ENCODE measurements at regions not wholly inside any gene's neighbourhood (a gene's known extent, or its start where the extent isn't known, plus 50 kb on each side); places are given as distances from the start of the nearest gene placed in this dataset.

DNA sequence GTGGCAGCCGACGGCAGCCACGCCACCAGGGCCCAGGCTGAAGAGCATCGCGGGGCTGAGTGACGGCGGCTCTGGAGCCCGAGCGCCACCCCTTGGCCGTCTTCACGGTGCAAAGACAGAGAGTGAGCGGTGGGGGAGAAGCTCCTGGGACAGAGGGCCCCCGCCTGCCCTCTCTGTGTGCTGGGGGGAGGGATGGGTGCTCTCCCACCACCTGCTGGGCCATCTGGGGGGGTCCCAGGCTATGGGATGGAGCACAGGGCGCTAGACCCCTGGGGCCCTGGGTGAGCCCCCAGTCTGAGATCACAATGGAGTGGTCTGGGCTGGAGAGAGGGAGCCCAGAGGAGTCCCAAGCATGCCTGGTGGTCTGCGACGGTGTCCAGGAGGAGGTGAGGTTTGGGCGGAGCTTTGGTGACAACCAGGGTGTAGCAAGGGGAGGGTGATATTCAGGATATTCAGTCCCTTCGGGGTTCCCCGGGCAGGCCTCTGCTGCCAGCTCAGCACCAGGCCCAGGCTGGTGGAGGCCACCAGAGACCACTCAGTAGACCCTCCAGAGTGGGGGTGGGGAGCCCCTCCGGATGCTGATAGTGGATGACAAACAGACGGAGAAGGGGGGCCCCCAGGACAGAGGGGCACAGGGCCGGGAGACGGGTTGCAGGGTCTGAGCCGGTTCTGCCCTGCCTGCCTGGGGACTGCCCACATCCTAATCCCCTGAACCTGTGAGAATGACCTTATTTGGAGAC, 78.1 kb upstream of the PRR5 start:
- peaks cover 5% of the 10 kb centered on the region for H3K4me1 ChIP-seq
- H3K36me3 ChIP-seq: no peaks in the 10 kb centered on the region
- peaks cover 31% of the 10 kb centered on the region for H3K27me3 ChIP-seq
- TF ChIP-seq POLR2A (IDR thresholded peaks at IDR 0.05): no peak
- no peak for TF ChIP-seq POLR2AphosphoS5 (IDR thresholded peaks at IDR 0.05)
- TF ChIP-seq EP300 (IDR thresholded peaks at IDR 0.05): no peak
- TF ChIP-seq, protein P1, sequence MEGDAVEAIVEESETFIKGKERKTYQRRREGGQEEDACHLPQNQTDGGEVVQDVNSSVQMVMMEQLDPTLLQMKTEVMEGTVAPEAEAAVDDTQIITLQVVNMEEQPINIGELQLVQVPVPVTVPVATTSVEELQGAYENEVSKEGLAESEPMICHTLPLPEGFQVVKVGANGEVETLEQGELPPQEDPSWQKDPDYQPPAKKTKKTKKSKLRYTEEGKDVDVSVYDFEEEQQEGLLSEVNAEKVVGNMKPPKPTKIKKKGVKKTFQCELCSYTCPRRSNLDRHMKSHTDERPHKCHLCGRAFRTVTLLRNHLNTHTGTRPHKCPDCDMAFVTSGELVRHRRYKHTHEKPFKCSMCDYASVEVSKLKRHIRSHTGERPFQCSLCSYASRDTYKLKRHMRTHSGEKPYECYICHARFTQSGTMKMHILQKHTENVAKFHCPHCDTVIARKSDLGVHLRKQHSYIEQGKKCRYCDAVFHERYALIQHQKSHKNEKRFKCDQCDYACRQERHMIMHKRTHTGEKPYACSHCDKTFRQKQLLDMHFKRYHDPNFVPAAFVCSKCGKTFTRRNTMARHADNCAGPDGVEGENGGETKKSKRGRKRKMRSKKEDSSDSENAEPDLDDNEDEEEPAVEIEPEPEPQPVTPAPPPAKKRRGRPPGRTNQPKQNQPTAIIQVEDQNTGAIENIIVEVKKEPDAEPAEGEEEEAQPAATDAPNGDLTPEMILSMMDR (IDR thresholded peaks at IDR 0.05): no peak
- 63% methylated on average over 11 of the region's 24 CpGs for WGBS
- H3K4me3 ChIP-seq: no peak overlapping the region
- H3K27ac ChIP-seq: no peak overlapping the region
- H3K9me3 ChIP-seq: no peaks in the 10 kb centered on the region
- DNase-seq (ENCODE audit: low spot score in 2 of 2): no peak

- WGBS: 92% methylated on average over 7 of the region's 11 CpGs
- Histone ChIP-seq H3K27ac (no peak overlapping the region), H3K4me3 (no peak overlapping the region), H3K4me1 (peaks cover 5% of the 10 kb centered on the region), H3K36me3 (no peaks in the 10 kb centered on the region), H3K27me3 (peaks cover 35% of the 10 kb centered on the region), H3K9me3 (no peaks in the 10 kb centered on the region)
- no peak for DNase-seq (ENCODE audit: low spot score in 2 of 2)
- TF ChIP-seq EP300 (IDR thresholded peaks at IDR 0.05): no peak
- TF ChIP-seq POLR2A (IDR thresholded peaks at IDR 0.05): no peak
- no peak for TF ChIP-seq POLR2AphosphoS5 (IDR thresholded peaks at IDR 0.05)
- TF ChIP-seq, protein P1 (IDR thresholded peaks at IDR 0.05): no peak
Measured at GRCh38 chr22:44622679-44623078, 79.3 kb upstream of the PRR5 start.

DNA sequence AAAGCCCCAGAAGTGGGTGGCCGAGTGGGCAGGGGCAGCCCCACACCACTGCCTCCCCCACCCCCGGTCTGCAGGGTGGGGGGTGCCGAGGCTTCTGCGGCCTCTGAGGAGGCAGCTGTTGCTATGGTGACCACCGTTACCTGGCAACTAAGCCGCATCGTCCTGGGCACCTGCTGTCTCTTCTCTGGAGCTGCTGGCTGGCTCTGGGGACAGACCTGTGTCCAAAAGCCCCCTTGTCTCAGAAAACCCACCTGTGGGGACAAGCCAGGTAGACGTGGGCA, 79.9 kb upstream of the PRR5 start:
- Histone ChIP-seq H3K4me3 (no peak overlapping the region), H3K9me3 (no peaks in the 10 kb centered on the region), H3K4me1 (peaks cover 5% of the 10 kb centered on the region), H3K27ac (no peak overlapping the region), H3K36me3 (no peaks in the 10 kb centered on the region), H3K27me3 (peaks cover 33% of the 10 kb centered on the region)
- DNase-seq (ENCODE audit: low spot score in 2 of 2): no peak
- no peak for TF ChIP-seq EP300 (IDR thresholded peaks at IDR 0.05)
- no peak for TF ChIP-seq POLR2A (IDR thresholded peaks at IDR 0.05)
- TF ChIP-seq, protein P1 (IDR thresholded peaks at IDR 0.05): no peak
- TF ChIP-seq POLR2AphosphoS5 (IDR thresholded peaks at IDR 0.05): no peak
- WGBS: 38% methylated on average over 7 of the region's 8 CpGs

DNA sequence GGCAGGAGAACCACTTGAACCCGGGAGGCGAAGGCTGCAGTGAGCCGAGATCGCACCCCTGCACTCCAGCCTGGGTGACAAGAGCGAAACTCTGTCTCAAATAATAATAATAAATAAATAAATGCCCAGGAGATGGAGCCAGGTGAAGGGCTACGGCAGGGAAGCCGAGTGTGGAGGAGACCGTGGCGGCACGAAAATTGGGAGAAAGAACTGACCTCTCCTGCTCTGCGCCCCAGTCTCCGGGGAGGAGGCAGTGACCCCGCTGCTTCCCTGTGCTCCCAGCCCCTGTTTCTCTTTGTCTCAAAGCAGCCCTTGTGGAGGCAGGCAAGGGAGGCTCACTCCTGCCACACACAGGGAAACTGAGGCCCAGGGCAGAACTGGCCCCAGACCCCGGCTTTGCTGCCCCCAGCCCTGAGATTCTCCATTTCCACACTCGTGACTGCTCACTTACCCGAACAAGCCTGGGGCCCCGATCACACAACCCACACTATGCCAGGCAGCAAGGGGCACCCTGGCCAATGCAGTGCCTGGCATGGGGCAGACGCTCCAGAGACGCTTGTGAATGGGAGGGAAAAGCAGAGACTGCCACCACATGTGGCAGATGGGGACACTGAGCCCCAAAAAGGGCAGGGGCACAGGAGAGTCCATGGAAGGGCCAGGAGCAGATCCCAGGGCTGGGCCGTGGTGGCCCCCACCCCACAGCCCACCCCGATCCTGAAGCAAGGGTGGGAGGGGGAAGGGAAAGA, 80.4 kb upstream of the PRR5 start:
- H3K4me1 ChIP-seq: peaks cover 5% of the 10 kb centered on the region
- no peaks in the 10 kb centered on the region for H3K9me3 ChIP-seq
- peaks cover 28% of the 10 kb centered on the region for H3K27me3 ChIP-seq
- TF ChIP-seq POLR2A (IDR thresholded peaks at IDR 0.05): no peak
- no peak for TF ChIP-seq EP300 (IDR thresholded peaks at IDR 0.05)
- no peak for TF ChIP-seq POLR2AphosphoS5 (IDR thresholded peaks at IDR 0.05)
- TF ChIP-seq, protein P1 (IDR thresholded peaks at IDR 0.05): no peak
- no peak for DNase-seq (ENCODE audit: low spot score in 2 of 2)
- 95% methylated on average over 13 of the region's 21 CpGs for WGBS
- H3K27ac ChIP-seq: no peak overlapping the region
- H3K4me3 ChIP-seq: no peak overlapping the region
- no peaks in the 10 kb centered on the region for H3K36me3 ChIP-seq

GRCh38 chr22:44620841-44621257, 81.2 kb upstream of the PRR5 start:
- Histone ChIP-seq H3K4me3 (no peak overlapping the region), H3K9me3 (no peaks in the 10 kb centered on the region), H3K36me3 (no peaks in the 10 kb centered on the region), H3K27me3 (peaks cover 25% of the 10 kb centered on the region), H3K4me1 (peaks cover 5% of the 10 kb centered on the region), H3K27ac (no peak overlapping the region)
- TF ChIP-seq, protein P1 (IDR thresholded peaks at IDR 0.05): no peak
- TF ChIP-seq POLR2AphosphoS5 (IDR thresholded peaks at IDR 0.05) (no peak), POLR2A (IDR thresholded peaks at IDR 0.05) (no peak), EP300 (IDR thresholded peaks at IDR 0.05) (no peak)
- 79% methylated on average over 6 of the region's 13 CpGs for WGBS
- DNase-seq (ENCODE audit: low spot score in 2 of 2): no peak

All from suprapubic skin (tissue), 4 donors.